Fibroblast of pulmonary artery (primary cell): ENCODE measurements at regions not wholly inside any gene's neighbourhood (a gene's known extent, or its start where the extent isn't known, plus 50 kb on each side); places are given as distances from the start of the nearest gene placed in this dataset.

Source experiments
- DNase-seq: peaks from one replicate; pipeline ENCODE4 v3.0.0-alpha.2; 2010; ENCODE audit warnings: low read depth
- H3K4me3 ChIP-seq: replicated peaks from 2 replicates; pipeline ENCODE4 v1.5.1; 2011; ENCODE audit warnings: low read depth, mild to moderate bottlenecking, control low read depth, low read length, moderate library complexity
- CTCF ChIP-seq: IDR thresholded peaks from 2 replicates; pipeline ENCODE4 v1.5.1; 2011; ENCODE audit warnings: mild to moderate bottlenecking, control low read depth, low read length, inconsistent platforms; ENCODE audit errors: missing control alignments

- TF ChIP-seq CTCF: no peak
- DNase-seq: no peak
- no peak overlapping the region for H3K4me3 ChIP-seq
Observed at GRCh38 chr3:120852412-120852811, 55.6 kb upstream of the STXBP5L start.

GRCh38 chr3:120853416-120853815 lies 54.6 kb upstream of the STXBP5L start:
- no peak for DNase-seq
- no peak overlapping the region for H3K4me3 ChIP-seq
- no peak for TF ChIP-seq CTCF

- no peak for DNase-seq
- no peak for TF ChIP-seq CTCF
- H3K4me3 ChIP-seq: no peak overlapping the region
Observed at GRCh38 chr3:120854908-120855526, 53.0 kb upstream of the STXBP5L start.

- DNase-seq: peak; percentile 91
- no peak overlapping the region for H3K4me3 ChIP-seq
- TF ChIP-seq CTCF: no peak
Observed at GRCh38 chr3:120855665-120856437, 52.2 kb upstream of the STXBP5L start.
